ENCODE measurements at regions not wholly inside any gene's neighbourhood (a gene's known extent, or its start where the extent isn't known, plus 50 kb on each side); places are given as distances from the start of the nearest gene placed in this dataset.

DNA sequence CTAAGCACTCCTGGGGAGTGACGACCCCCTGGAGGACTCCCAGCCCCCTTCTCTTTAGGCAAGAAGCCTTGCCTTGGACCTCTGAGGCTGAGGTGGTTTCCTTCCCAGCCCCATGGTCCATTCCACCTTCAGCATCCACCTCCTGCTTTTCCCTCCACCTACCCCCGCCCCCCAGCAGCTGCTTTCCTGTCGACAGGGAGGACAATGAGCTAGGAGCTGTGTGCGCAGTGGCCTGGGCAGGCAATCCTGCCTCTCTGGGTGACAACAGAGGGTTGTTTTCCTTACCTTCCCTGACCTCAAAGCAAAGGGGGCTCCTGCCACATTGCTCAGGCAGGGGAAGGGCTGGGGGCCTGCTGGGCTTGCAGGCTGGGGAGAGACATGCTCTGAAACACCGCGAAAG, 123.5 kb downstream of the BCOR start:
- no peak for DNase-seq

DNA sequence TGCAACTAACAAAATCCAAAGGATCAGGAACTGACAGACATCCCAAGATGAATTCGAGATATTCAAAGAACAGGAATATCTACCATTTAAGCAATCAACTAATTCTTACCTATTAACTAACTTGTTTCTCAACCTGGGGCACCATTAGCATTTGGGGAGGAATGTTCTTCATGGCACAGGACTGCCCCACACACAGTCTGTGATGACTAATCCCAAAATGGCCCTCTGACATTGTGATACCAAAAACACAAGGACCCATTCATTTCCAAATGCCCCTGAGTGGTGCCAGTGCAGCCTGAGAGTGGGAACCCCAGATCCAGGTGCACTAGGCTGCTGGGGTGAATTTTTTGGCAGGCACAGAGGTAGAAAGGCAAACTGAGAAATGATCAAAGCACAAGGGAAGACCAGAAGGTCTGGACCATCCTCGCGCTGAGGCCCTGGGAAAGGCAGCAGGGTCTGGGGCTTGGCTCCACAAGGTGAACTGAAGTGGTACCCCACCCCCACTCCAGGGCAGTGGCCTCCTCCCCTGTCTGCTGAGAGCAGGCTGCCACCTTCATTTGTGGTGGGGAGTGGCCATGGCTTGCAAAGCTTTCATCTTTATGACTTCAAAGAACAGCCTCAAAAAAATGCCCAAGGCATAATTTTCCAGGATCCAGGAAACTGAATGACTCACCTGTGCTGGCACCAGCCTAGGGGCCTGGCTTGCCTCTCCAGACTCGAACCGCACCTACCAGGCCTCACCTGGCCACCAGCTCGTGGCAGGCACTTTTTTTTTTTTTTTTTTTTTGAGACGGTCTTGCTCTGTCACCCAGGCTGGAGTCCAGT, 122.4 kb downstream of the BCOR start:
- DNase-seq, result no peak

DNA sequence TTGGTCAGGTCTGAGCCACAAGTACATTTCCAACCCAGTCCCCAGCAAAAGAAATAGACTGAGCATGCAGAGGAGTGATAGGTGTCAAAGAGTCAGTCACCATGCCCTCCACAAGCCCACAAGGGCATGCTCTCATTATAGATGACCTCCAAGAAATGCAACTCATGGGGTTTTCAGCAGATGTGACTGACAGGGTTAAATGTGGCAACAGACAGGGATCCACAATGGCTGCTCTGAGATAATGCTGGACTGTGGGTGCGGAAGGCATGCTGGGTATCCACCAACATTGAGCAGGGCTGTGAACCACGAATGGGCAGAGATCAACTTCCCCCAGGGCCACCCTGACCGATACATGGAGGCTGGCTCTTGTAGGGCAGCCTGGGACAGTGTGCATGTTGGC, 115.8 kb downstream of the BCOR start:
- DNase-seq, result no peak

DNA sequence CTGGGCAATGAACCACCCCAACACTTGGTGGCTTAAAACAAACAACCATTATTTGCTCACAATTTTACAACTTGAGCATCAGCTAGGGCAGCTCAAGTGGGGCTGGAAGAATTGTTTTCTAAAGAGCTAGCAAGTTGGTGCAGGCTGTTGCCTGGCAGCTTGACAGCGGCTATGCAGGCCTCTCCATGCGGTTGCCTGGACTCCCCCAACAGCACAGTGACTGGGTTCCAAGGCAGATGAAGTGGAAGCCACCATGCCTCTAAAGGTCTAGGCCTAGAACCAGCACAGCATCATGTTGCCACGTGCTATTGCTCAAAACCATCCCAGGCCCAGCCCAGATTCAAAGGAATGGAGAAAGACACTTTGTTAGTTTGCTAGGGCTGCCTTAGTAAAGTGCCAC, 114.8 kb downstream of the BCOR start:
- no peak for DNase-seq

- DNase-seq, result no peak
These were observed 114.0 kb downstream of the BCOR start for GRCh38 chrX:39983715-39984114.

GRCh38 chrX:39984191-39984956, 113.4 kb downstream of the BCOR start:
- DNase-seq, result no peak

- DNase-seq, result no peak
These were observed 112.7 kb downstream of the BCOR start for GRCh38 chrX:39985071-39985470.

DNA sequence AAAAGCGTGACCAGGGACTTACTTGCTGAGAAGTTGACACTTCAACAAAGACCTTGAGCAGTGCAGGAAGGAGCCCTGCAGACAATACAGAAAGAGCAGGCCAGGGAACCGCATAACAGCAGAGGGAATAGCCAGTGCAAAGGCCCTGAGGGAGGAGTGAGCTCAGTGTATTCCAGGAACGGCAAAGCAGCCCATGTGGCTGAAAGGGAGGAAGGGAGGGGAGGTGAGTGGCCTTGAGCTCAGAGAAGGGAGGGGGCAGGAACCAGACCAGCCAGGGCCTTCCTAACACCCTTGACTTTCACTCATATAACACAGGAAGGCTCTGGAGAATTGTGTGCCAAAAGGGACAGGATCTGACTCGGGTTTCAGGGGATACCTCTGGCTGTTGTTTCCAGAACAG, 112.2 kb downstream of the BCOR start:
- no peak for DNase-seq

- no peak for DNase-seq
These were observed 109.3 kb downstream of the BCOR start for GRCh38 chrX:39988496-39988895.

GRCh38 chrX:39990388-39990787, 107.4 kb downstream of the BCOR start:
- DNase-seq, result no peak

DNA sequence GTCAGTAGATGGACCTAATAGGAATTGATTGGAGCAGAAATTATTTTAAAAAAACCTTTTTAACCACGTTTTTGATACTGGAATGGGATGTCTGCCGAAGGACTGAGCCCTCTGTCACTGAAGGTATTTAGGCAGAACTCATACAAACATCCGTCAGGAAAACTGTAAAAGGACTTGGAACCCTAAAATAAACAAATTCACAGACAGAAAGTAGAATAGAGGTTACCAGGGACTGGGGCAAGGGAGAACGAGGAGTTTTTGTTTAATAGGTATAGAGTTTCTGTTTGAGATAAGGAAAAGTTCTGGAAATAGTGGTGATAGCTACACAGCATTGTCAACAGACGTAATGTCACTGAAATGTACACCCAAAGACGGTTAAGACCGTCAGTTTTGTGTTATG, 105.5 kb downstream of the BCOR start:
- no peak for DNase-seq

GRCh38 chrX:39995457-39995856, 102.3 kb downstream of the BCOR start:
- DNase-seq, result no peak

- no peak for DNase-seq
These were observed 101.2 kb downstream of the BCOR start for GRCh38 chrX:39996536-39996935.

GRCh38 chrX:39998636-39999406, 98.9 kb downstream of the BCOR start:
- no peak for DNase-seq
